OCI-LY7 (cell line): ENCODE measurements at regions not wholly inside any gene's neighbourhood (a gene's known extent, or its start where the extent isn't known, plus 50 kb on each side); places are given as distances from the start of the nearest gene placed in this dataset.

Experiments used
- BruUV-seq: library from RNA; stranded (reverse); fragments of 400-500 nt; replicated peaks from 2 replicates; lab custom pipeline; 2021; lab: Mats Ljungman, UMichigan
- CTCF ChIA-PET: fragments of 300-600 bp; sonication (Branson Sonifier 250); formaldehyde crosslinking; loops from one replicate; lab custom pipeline; 2022; ENCODE audit warnings: antibody characterized with exemption; ENCODE audit not compliant: unreplicated experiment; lab: Charles Lee
- POLR2A ChIA-PET: fragments of 300-600 bp; sonication (Branson Sonifier 250); formaldehyde crosslinking; loops from one replicate; lab custom pipeline; 2022; ENCODE audit warnings: antibody characterized with exemption; lab: Charles Lee
- DNase-seq: peaks from one replicate; pipeline ENCODE4 v3.0.0-alpha.2; 2015; ENCODE audit warnings: low spot score
- H2AFZ ChIP-seq: fragments of 200-600 bp; sonication (generic), shearing (Covaris generic); 2 replicates; pipeline ENCODE4 v1.6.1; 2014; ENCODE audit warnings: mild to moderate bottlenecking, antibody characterized with exemption, low read length, moderate library complexity
- H3K27ac ChIP-seq: fragments of 200-600 bp; sonication (generic); 2 replicates; pipeline ENCODE4 v1.5.1; 2014; ENCODE audit warnings: mixed run types, low read depth, mild to moderate bottlenecking, moderate library complexity, low read length, inconsistent platforms; ENCODE audit not compliant: poor library complexity, severe bottlenecking
- H3K36me3 ChIP-seq: fragments of 200-600 bp; sonication (generic); 2 replicates; pipeline ENCODE4 v1.6.1; 2014; ENCODE audit warnings: mild to moderate bottlenecking, antibody characterized with exemption, low read length, moderate library complexity, mixed read lengths; ENCODE audit not compliant: insufficient read depth
- H3K4me1 ChIP-seq: fragments of 200-600 bp; sonication (generic); 2 replicates; pipeline ENCODE4 v1.5.1; 2014; ENCODE audit warnings: mild to moderate bottlenecking, low read length; ENCODE audit not compliant: insufficient read depth, poor library complexity, severe bottlenecking
- H3K4me2 ChIP-seq: fragments of 200-600 bp; sonication (generic); 2 replicates; pipeline ENCODE4 v1.6.1; 2014; ENCODE audit warnings: mild to moderate bottlenecking, low read length
- H3K4me3 ChIP-seq: fragments of 200-600 bp; sonication (generic); 2 replicates; pipeline ENCODE4 v1.5.1; 2014; ENCODE audit warnings: mild to moderate bottlenecking, low read depth, low read length; ENCODE audit not compliant: poor library complexity, severe bottlenecking
- H3K79me2 ChIP-seq: fragments of 200-600 bp; sonication (generic); 2 replicates; pipeline ENCODE4 v1.6.1; 2016; ENCODE audit warnings: low read depth, mild to moderate bottlenecking, low read length, moderate library complexity, mixed read lengths; ENCODE audit not compliant: insufficient read depth
- H3K9me2 ChIP-seq: fragments of 200-600 bp; sonication (generic); 2 replicates; pipeline ENCODE4 v1.6.1; 2016; ENCODE audit warnings: mild to moderate bottlenecking, low read length, mixed read lengths; ENCODE audit not compliant: insufficient read depth
- H3K9me3 ChIP-seq: fragments of 200-600 bp; sonication (generic); 2 replicates; pipeline ENCODE4 v1.6.1; 2014; ENCODE audit warnings: mild to moderate bottlenecking, mixed run types, low read length, mixed read lengths
- H4K20me1 ChIP-seq: fragments of 200-600 bp; sonication (generic); 2 replicates; pipeline ENCODE4 v1.6.1; 2014; ENCODE audit warnings: mild to moderate bottlenecking, antibody characterized with exemption, low read length, moderate library complexity, mixed read lengths; ENCODE audit not compliant: insufficient read depth
- CTCF ChIP-seq: fragments of 200-600 bp; sonication (generic); conservative IDR thresholded peaks from 2 replicates; pipeline ENCODE4 v1.5.1; 2014; ENCODE audit warnings: mild to moderate bottlenecking, antibody characterized with exemption, low read length, moderate library complexity, mixed read lengths
- EZH2phosphoT487 ChIP-seq: fragments of 200-600 bp; sonication (generic); IDR thresholded peaks from 2 replicates; pipeline ENCODE4 v1.6.1; 2018; ENCODE audit warnings: low read depth, borderline replicate concordance, mild to moderate bottlenecking, mixed run types, antibody characterized with exemption, low read length, moderate library complexity, mixed read lengths
- intact Hi-C: fragments of 100-400 bp; cut with micrococcal nuclease; formaldehyde crosslinking; loops from one replicate; pipeline ENCODE4 v1.10.0; 2022; ENCODE audit not compliant: unreplicated experiment

- Histone ChIP-seq H4K20me1 (no peaks in the 10 kb centered on the region), H3K9me3 (no peaks in the 10 kb centered on the region), H3K9me2 (no peaks in the 10 kb centered on the region), H3K4me3 (no peak overlapping the region), H3K36me3 (no peaks in the 10 kb centered on the region), H3K4me1 (no peaks in the 10 kb centered on the region), H3K27ac (no peak overlapping the region), H3K79me2 (no peaks in the 10 kb centered on the region), H2AFZ (no peak overlapping the region), H3K4me2 (no peak overlapping the region)
- intact Hi-C loops: no loop called here
- CTCF ChIA-PET: no interaction called here
- DNase-seq: no peak
- TF ChIP-seq EZH2phosphoT487: no peak
- TF ChIP-seq CTCF: no peak
- no TSS peak for BruUV-seq
- POLR2A ChIA-PET: no interaction called here
Measured at GRCh38 chr6:40957616-40958492, 81.2 kb downstream of the UNC5CL start.

GRCh38 chr6:40956936-40957335 lies 82.1 kb downstream of the UNC5CL start:
- H3K36me3 ChIP-seq: no peaks in the 10 kb centered on the region
- no TSS peak for BruUV-seq
- DNase-seq: no peak
- TF ChIP-seq EZH2phosphoT487: no peak
- no peak for TF ChIP-seq CTCF
- H3K9me2 ChIP-seq: no peaks in the 10 kb centered on the region
- CTCF ChIA-PET: no interaction called here
- H3K4me1 ChIP-seq: no peaks in the 10 kb centered on the region
- intact Hi-C loops: no loop called here
- H2AFZ ChIP-seq: no peak overlapping the region
- no peak overlapping the region for H3K27ac ChIP-seq
- no peak overlapping the region for H3K4me2 ChIP-seq
- H3K79me2 ChIP-seq: no peaks in the 10 kb centered on the region
- no peaks in the 10 kb centered on the region for H4K20me1 ChIP-seq
- POLR2A ChIA-PET: no interaction called here
- no peaks in the 10 kb centered on the region for H3K9me3 ChIP-seq
- no peak overlapping the region for H3K4me3 ChIP-seq

GRCh38 chr6:40955178-40955545 lies 83.9 kb downstream of the UNC5CL start:
- H3K4me1 ChIP-seq: no peaks in the 10 kb centered on the region
- no peaks in the 10 kb centered on the region for H4K20me1 ChIP-seq
- no peak overlapping the region for H3K4me3 ChIP-seq
- no TSS peak for BruUV-seq
- ChIA-PET POLR2A (no interaction called here), CTCF (no interaction called here)
- H3K9me2 ChIP-seq: no peaks in the 10 kb centered on the region
- no peaks in the 10 kb centered on the region for H3K79me2 ChIP-seq
- TF ChIP-seq EZH2phosphoT487: no peak
- TF ChIP-seq CTCF: no peak
- intact Hi-C loops: no loop called here
- H3K9me3 ChIP-seq: no peaks in the 10 kb centered on the region
- no peak for DNase-seq
- no peak overlapping the region for H3K4me2 ChIP-seq
- no peak overlapping the region for H2AFZ ChIP-seq
- no peaks in the 10 kb centered on the region for H3K36me3 ChIP-seq
- H3K27ac ChIP-seq: no peak overlapping the region
